GM18861 (cell line): ENCODE measurements at regions not wholly inside any gene's neighbourhood (a gene's known extent, or its start where the extent isn't known, plus 50 kb on each side); places are given as distances from the start of the nearest gene placed in this dataset.

ENCODE experiments used
- ATAC-seq: cut with Tn5 transposase; IDR thresholded peaks from one replicate; pipeline ENCODE4 v1.9.1; 2021; ENCODE audit not compliant: unreplicated experiment

DNA sequence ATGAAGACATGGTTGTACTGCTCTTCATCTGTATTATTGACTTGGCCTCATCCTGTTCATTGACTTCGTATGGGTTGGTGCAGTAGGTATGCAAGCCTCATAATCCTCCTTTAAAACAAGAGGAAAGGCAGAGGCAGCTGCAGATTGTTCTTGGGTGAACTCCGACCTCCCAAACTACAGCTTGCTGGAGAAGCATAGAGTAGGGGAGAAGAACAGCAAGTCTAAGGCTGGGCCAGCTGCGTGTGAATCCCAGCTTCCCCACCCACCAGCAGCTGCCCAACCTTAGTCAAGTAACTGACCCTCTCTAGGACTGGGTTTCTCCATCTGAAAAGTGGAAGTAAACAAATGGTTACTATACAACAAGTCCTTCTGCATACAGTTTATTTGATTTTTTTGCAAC, 114.5 kb upstream of the WWC1 start:
- ATAC-seq, result no peak

DNA sequence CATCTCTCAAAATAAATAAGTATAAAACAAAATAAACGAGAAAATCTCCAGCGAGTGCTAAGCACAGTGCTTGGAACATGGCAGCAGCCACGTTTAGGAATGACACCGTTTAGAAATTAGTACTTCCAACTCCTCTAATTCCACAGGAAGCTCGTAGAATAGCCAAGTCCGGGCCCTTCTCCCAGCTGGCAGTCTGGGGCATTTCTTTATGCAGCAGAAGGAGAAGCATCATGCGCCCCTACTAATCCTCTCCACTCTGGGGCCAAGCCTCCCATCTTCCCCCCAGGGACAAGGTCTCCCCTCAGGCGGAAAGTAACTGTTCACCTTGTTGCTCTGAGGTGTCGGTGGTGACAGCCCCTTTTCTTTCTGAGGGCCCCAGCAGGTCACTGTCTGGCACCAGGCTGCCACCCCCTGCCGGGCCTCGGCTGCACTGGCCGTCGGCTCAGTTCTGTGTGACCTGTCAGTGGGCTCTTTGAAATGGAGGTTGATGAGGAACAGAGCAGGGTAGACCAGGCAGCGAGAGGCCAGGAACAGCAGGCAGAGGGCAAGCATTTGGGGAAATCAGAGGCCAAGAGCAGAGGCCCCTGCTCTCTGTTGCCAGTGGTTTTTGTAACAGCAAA, 113.5 kb upstream of the WWC1 start:
- ATAC-seq, result no peak

DNA sequence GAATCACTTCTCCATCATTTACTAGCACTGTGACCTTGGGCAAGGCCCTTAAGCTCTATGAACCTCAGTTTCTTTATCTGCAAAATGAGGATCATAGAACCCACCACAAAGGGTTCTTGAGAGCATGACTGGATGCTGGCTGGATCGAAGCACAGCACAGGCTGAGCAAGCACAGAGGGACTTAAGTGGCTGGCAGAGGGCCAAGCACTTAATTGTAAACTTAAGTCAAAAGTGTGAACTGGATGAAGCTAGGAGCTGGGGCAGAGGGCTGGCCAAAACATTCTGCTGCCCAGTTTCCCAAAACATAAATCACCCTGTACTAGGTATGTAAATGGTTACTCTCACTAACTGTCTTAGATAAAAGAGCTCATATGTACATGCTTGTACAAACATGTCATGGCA, 112.3 kb upstream of the WWC1 start:
- ATAC-seq, result no peak

GRCh38 chr5:168182269-168182668, 109.2 kb upstream of the WWC1 start:
- no peak for ATAC-seq

GRCh38 chr5:168184103-168184502, 107.3 kb upstream of the WWC1 start:
- no peak for ATAC-seq

DNA sequence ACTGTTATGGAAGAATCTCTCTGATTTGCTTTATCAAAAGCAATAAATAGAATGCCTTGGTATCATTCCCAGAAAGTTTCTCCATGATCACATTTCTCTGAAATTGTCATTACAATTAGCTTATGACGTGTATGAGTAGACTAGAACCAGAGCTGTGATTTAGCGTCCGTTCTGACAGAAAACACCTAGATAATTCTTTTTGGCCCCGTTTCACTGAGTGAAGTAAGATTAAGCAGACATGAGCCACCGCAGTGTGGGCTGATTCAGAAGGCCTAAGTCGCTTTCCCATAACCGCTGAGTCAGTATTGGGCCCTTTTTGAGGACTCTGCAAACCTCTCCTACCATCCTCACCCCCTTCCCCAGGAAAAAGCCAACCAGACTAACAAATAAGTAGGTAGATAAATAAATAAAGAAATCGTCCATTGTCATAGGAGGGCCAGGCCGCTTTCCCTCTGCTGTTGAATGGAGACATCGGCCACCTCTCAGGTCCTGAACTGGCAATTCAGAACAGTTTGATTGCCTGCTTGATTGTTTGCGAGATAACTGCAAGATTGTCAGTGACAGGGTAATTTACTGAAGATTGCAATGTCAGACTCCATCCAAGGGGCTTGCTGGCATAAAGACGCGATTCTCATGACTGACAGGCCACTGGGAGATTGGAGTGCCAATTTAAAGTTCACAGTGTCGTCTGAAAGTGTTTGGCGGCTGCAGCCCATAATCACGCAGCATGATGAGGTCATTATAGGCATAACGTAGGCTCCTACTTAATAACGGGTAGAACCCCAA, 105.0 kb upstream of the WWC1 start:
- ATAC-seq, result no peak

DNA sequence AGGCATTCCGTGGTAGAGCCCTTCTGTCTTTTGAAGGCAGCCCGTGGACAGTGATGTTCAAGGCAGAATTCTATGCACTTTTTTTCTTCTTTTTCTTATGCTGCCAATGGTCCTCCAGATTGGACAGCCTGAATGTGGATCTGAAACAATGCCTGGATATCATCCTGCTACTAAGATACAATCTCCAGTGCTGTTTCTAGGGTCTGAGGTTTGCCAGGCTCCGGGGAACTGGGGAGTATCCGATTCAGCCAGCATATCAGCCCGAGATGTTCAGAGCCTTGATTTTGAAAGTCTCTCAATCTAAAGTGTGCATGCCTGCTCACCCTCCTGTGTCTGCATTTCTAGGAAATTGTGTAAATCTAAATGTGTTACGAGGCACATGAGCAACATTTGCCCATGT, 103.8 kb upstream of the WWC1 start:
- no peak for ATAC-seq

DNA sequence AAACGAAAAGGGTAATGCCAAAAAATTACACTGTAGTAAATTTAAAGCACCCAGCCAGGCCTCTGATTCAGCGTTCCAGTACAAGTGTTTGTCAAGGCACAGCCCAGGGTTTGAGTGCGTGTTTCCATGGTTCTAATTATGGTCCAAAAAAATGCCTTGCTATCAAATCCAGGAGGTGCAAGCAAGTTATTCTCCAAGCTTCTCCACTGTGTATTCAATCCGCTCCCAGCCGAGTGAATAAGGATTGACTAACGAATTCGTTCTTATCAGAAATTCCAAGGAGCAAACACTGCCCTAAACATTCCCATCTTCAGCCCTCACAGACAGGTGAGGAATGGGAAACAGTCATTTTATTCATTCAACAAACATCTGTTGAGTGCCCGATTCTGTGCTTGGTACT, 103.3 kb upstream of the WWC1 start:
- ATAC-seq, result no peak

- no peak for ATAC-seq
Measured at GRCh38 chr5:168192120-168192519, 99.3 kb upstream of the WWC1 start.

GRCh38 chr5:168193493-168194250, 97.8 kb upstream of the WWC1 start:
- no peak for ATAC-seq

- no peak for ATAC-seq
Measured at GRCh38 chr5:168195110-168195509, 96.3 kb upstream of the WWC1 start.

GRCh38 chr5:168198359-168198758, 93.1 kb upstream of the WWC1 start:
- ATAC-seq, result no peak

GRCh38 chr5:168202996-168203395, 88.4 kb upstream of the WWC1 start:
- no peak for ATAC-seq

DNA sequence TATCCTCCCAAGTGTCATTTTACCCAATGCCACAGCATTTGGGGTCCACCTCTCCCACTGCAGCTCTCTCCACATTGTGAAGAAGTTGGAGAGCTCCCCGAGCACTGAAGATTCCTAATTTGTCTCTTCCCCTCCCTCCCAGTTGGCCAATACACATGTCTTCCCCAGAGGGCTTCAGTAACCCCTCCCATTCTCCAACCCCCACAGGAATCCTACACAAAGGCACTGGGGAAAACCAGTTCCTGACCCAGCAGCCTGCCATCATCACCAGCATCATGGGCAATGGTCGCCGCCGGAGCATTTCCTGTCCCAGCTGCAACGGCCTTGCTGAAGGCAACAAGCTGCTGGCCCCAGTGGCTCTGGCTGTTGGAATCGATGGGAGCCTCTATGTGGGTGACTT, 87.3 kb upstream of the WWC1 start:
- ATAC-seq, result no peak

GRCh38 chr5:168207450-168208029, 83.9 kb upstream of the WWC1 start:
- ATAC-seq, result no peak

DNA sequence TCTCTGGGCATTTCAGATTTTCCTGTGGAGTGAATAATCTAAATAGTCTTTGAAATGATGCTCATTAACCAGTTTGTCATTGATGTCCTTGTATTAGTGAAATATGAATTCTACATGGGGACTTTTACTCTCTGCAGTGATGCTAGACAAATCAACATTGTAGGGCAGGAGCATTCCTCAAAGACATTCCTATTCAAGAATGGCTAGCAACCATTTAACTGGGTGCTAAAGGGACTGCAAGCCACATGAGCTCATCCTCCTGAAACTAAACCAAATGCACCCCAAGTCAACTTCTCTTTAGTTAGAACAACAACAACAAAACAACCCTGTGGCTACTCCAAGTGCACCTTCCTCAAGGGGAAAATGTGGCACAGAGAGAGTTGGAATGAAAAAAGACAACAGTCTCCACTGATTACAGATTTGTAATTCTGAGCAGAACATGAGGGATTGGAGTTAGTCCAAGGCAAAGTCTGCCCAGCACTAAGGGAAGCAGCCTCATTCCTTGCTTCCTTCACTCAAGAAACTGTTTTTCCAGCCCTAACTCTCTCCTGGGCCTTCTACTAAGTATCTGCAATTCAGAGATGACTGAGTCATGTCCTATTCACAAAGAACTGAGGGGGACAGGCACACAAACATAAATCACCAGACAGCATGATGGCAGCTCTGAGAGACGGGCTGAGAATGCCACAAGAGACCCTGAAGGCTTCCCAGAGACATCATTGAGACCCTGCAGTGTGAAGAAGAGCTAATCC, 82.0 kb upstream of the WWC1 start:
- ATAC-seq, result no peak

- no peak for ATAC-seq
Measured at GRCh38 chr5:168209997-168210396, 81.4 kb upstream of the WWC1 start.

GRCh38 chr5:168211245-168211644, 80.2 kb upstream of the WWC1 start:
- no peak for ATAC-seq

DNA sequence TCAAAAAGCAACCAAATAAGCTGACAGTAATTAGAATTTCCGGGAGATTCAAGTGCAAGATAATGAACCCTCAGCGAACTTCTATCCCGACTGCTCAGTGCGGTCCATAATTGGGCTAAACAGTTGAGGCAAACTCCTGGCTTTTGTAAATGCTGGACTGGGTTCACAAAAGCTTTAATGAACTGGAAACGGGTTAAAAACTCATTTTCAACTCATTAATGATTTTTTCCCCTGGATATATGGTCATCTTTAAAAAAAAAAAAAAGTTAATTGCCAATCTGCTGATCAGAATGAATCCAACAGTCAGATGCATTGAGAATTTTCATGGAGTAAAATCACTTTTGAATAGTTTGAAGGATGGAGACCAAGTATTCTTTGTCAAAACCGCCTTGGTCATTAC, 79.5 kb upstream of the WWC1 start:
- ATAC-seq, result no peak

DNA sequence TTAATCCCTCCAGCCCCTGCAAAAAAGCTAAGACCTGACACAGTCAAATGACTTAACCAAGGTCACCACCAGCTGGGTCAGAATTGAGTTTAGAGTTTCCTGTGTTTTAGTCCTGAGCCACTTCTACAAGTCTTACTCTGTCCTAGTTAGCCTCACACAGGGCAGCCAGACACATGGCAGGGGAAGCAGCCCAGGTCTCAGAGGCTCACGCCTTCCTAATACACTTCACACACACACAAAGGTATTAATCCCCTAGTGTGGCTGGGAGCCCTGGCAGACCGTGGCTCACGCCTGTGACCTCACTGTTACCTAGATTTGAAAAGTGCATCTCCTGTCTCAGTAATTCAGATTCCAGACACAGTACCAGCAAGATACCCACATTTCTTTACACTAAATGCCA, 77.4 kb upstream of the WWC1 start:
- no peak for ATAC-seq

DNA sequence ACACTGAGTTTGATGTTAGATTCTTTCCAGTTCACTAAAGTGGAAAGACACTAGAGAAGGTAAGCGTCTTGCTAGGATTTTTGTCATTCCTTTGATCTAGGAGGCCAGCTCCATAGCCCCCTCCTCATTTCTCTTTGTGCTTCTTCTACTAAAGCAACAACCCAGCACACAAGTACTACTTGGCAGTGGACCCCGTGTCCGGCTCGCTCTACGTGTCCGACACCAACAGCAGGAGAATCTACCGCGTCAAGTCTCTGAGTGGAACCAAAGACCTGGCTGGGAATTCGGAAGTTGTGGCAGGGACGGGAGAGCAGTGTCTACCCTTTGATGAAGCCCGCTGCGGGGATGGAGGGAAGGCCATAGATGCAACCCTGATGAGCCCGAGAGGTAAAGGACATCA, 76.6 kb upstream of the WWC1 start:
- ATAC-seq, result no peak
